A204.1 (cell line): ENCODE measurements at regions not wholly inside any gene's neighbourhood (a gene's known extent, or its start where the extent isn't known, plus 50 kb on each side); places are given as distances from the start of the nearest gene placed in this dataset.

ENCODE experiments used
- FAIRE-seq: peaks from 2 replicates; lab custom pipeline; 2012; peaks lifted over from hg19 to GRCh38; lab: Jason Lieb, UNC

DNA sequence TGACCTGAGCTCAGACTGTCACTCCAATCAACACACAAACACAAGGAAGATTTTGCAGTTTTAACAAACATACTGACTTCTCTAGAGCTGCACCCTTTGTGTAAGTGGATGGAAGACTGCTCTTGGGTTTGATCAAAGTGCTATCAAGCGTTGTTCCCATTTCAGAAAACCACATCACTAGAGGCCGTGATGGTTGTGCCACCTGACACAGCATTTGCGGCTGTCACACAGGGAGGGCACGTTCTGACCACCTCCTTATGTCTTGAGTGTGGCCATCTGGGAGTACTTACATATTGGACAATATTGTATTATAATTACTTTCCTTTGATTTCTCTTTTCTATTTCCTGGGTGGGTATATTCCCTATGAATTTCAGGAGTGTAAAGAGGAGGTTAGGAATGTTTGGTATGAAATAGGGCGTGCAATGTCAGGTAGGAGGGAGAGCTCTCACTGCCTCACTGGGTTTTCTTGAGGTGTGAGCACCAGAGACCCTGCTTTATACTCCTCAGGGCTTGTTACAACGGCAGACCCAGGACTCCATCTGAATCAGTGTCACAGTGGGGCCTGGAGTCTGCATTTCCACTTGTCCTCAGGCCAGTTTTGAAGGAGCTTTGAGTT lies 74.3 kb downstream of the SYNE3 start:
- no peak for FAIRE-seq

DNA sequence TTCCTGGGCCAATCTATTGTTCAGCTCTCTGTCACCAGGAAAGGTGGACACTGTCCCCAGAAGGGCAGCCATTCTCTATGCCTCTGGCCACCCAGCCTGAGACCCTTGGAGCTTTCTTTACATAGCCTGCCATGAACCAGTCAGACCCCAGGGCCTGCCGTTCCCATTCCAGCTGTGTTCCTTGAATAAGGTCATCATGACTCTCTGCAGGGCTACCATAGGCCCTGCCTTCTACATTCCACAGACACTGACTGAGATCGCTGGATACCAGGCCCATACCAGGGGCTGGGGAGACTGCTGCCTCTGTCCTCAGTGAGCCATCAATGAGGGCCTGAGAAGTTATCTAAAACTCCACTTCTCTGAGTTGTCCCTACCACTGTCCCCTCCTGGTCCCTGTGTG lies 75.5 kb downstream of the SYNE3 start:
- FAIRE-seq: no peak

DNA sequence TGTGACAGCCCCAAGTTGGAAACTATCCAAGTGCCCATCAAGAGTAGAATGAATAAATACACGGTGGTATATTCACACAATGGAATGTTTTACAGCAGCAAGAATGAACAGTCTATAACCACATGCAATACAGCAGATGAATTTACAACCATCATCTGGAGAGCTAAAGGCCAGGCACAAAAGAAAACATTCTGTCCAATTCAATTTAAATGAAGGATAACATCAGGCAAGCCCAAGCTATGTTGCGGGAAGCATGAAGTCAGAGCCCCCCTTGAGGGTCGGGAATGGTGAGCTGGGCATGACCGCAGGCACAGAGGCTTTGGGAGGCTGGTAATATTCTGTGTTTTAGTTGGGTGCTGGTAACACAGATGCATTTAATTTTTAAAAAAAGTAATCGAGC lies 76.0 kb downstream of the SYNE3 start:
- no peak for FAIRE-seq

GRCh38 chr14:95439881-95440280 lies 76.6 kb downstream of the SYNE3 start:
- no peak for FAIRE-seq

DNA sequence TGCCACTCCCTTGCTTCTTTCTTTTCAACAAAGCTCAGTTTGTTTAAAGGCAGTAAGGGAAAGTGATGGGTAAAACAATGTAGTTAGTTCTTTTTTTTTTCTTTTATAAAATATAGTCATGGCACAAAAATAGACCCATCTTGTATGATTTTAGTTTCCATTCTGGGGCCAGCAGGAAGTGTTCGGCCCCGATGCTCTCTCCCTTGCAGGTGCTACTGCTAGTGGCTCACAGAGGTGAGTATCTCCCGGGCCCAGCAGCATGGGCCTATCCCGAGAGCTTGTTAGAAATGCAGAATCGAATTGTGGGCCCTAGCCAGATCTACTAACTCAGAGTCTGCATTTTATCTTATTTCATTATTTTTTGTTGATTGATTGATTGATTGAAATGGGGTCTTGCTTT lies 78.7 kb downstream of the SYNE3 start:
- no peak for FAIRE-seq

GRCh38 chr14:95436354-95436753 lies 80.1 kb downstream of the SYNE3 start:
- no peak for FAIRE-seq

DNA sequence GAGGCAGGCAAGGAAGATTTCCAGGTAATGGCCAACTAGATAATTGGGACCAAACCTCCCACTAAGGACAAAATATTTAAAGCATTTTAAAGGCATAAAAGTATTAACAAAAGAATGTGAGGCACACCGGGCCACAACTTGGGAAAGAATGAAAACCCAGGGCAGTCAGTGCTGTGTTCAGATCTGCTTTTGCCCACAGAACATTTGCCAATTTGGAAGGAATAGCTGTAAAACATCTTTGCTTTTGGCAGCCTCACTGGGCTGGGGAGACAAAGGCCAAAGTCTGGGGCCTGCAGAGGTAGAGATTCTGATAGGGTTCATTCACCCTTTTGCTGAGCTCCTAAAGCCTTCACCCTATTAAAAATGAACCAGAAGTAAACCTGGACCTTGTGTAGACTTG lies 82.3 kb downstream of the SYNE3 start:
- FAIRE-seq: no peak

DNA sequence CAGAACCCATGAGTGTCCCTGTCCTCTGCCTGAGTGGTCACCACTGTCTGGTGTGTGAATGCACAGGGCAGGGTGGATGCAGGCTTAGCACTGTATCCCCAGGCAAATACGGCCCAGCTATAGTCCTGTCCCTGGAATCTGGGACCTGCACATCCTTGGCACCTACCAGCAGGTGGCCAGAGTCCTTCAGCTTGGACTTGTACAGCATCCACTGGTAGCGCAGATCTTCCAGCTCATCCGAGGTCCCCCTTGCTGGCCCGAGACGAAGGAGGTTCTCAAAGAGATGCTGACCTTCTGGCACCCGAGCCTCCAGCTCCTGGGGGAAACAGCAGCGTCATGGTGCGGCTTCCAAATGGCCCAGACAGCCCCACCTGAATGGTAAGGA lies 83.4 kb downstream of the SYNE3 start:
- no peak for FAIRE-seq

DNA sequence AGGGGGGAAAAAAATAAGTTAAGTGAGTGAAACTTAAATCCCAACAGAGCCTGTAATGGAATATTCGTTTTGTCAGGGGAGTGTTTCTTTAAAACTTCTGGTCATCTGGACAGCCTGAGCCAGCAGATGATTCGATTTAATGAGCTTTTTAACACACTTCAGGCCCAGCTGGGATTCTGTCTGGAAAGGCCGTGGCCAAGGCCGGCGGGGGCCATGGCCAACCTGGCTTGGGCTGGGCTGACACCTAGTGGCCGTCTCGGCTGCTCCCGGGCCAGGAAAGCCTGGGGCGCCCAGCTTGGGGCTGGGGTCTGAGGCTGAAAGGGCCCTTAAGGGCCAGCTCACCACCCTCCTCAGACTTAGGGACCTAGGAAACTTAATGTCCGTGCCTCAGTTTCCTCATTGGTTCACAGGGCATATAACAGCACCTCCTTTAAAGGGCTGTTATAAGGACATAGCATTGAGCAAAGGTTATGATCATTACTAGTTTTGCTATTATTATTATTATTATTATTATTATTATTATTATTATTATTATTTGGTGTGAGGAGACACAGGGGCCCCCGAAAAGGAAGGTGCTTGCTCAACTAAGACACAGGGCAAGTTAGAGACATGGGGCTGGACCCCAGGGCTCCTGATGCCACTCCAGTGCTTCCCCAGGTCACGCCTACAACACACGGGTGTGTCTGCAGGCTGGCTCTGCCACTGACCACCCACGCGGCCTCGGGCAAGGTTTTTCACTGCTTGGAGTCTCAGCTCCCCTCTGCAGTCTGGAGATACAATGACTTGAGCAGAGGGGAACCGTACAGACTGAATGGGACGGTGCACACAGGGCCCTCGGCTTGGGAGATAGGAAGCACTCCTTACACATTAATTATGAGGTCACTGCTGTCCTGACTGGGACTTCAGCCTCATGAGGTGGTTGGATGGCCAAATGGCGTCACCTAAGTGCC lies 84.0 kb downstream of the SYNE3 start:
- no peak for FAIRE-seq

GRCh38 chr14:95431199-95432143 lies 85.0 kb downstream of the SYNE3 start:
- FAIRE-seq: no peak

GRCh38 chr14:95428557-95428956 lies 87.9 kb downstream of the SYNE3 start:
- no peak for FAIRE-seq

- no peak for FAIRE-seq
These were observed 90.4 kb downstream of the SYNE3 start for GRCh38 chr14:95426116-95426475.

GRCh38 chr14:95425369-95426115 lies 90.9 kb downstream of the SYNE3 start:
- FAIRE-seq: no peak

- no peak for FAIRE-seq
These were observed 91.9 kb downstream of the SYNE3 start for GRCh38 chr14:95424529-95424928.

GRCh38 chr14:95421741-95422140 lies 94.7 kb downstream of the SYNE3 start:
- FAIRE-seq: no peak

GRCh38 chr14:95420060-95420459 lies 96.4 kb downstream of the SYNE3 start:
- FAIRE-seq: no peak

GRCh38 chr14:95419569-95419968 lies 96.9 kb downstream of the SYNE3 start:
- FAIRE-seq: no peak

- FAIRE-seq: no peak
These were observed 97.6 kb downstream of the SYNE3 start for GRCh38 chr14:95418858-95419257.

- no peak for FAIRE-seq
These were observed 97.8 kb upstream of the CLMN start for GRCh38 chr14:95417492-95417891.

DNA sequence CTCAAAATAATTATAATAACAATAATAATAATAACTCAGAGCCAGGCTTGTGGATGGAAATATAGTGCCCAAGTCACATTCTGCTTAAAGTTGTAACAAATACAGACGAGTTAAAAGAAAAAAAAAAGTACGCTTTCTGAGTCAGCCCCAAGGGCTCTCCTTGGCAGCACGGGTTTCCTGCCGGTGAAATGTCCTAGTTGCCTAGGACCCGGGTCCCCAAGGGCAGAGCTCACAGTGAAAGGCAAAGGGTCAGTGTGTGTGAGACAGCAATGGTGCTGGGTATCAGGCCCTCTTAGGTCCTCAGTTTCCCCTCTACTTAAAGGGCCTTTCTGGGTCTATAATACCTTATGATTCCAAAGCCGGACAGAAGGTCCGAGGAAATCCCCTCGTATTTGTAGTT lies 96.3 kb upstream of the CLMN start:
- no peak for FAIRE-seq

DNA sequence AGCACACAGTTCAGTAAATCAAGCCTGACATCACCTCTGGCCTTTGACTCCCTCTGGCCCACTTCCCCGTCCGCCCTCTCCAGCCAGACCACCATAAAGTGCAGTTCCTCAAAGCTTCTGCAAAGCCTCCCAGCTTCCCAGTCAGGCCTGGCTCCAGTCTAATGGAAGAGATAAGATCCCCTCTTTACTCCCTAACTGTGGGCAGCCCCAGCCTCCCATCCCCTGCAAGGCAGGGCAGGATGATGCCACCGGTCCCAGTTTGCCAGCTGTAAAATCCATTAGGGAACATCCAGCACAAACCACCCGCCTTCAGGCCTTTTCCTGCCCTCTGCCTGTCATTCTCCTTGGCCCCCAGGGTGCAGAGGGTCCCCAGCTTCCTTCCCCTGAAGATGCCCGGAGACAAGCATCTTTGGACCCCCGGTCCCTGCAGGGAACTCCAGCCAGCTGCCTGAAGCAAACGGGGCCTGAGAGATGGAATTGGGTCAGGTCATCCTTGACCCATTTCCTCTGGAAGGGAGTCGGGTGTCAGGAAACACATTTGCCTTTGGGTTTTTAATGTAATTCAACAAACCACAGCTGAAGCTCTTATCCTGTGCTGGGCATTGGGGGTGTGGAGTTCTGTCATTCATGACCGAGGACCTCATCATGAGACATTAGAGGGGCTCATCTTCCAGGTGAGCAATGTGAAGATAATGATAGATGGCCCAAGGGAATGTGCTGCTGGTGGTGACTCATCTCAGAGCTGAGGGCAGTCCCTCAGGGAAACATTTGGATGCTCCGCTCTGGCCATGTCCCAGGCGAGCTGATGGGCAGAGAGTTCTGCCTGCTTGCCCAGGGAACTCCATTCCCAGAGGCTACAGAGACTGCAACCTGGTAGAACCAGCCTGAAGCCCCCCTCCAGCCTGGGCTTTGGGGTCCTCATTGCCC lies 93.8 kb upstream of the CLMN start:
- FAIRE-seq: no peak
